ENCODE measurements at regions not wholly inside any gene's neighbourhood (a gene's known extent, or its start where the extent isn't known, plus 50 kb on each side); places are given as distances from the start of the nearest gene placed in this dataset.

DNA sequence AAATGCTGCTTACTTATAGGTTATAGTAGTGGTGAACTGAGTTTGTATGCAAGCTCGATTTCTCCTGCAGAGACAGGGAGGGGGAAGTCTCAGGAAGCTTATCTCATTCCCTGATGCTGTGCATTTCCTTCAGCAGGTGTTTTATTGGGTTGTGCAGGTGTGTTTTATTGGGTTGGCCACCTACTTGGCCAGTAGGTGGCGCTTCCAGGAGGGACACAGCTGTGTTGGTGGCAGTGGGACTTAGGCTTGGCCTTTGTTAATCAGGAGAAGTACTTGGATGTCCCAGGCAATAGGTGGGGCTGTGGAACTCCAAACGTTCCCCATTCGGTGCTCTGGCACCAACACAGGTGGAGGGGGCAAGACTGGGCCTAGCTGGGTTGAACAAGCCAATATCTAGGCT is 196.0 kb upstream of the DCAF8L1 start:
- H3K9me3 Mint-ChIP-seq, result no peaks in the 10 kb centered on the region
- ATAC-seq, result peak; percentile 97

DNA sequence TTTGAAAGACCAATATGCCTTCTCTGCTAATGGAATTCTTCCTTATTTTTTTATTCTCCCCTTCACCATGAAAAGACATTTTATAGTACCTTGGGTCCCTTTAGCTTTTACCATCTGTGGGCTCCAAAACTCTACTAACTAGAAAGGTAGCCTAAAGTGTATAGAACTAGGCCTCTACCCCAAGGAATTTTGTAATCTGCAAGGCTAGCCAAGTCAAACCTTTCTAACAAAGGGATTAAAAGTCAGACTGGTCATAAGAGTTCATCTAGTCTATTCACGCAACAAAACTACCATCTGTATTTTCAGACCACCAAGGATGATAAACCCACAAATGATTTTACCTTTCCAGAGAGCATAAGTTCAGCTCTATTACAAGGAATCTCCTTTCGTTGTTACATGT is 189.5 kb upstream of the DCAF8L1 start:
- no peaks in the 10 kb centered on the region for H3K9me3 Mint-ChIP-seq

More for the DNA sequence above, 196.0 kb upstream of the DCAF8L1 start:
- Mint-ChIP-seq H3K4me1 (peaks cover 8% of the 10 kb centered on the region), H3K36me3 (no peaks in the 10 kb centered on the region), H3K27me3 (ENCODE audit: low read depth) (no peaks in the 10 kb centered on the region), H3K4me3 (no peak overlapping the region), H3K27ac (no peak overlapping the region)
- peak; percentile 58 for DNase-seq (ENCODE audit: low spot score)
- TF ChIP-seq, protein P1, sequence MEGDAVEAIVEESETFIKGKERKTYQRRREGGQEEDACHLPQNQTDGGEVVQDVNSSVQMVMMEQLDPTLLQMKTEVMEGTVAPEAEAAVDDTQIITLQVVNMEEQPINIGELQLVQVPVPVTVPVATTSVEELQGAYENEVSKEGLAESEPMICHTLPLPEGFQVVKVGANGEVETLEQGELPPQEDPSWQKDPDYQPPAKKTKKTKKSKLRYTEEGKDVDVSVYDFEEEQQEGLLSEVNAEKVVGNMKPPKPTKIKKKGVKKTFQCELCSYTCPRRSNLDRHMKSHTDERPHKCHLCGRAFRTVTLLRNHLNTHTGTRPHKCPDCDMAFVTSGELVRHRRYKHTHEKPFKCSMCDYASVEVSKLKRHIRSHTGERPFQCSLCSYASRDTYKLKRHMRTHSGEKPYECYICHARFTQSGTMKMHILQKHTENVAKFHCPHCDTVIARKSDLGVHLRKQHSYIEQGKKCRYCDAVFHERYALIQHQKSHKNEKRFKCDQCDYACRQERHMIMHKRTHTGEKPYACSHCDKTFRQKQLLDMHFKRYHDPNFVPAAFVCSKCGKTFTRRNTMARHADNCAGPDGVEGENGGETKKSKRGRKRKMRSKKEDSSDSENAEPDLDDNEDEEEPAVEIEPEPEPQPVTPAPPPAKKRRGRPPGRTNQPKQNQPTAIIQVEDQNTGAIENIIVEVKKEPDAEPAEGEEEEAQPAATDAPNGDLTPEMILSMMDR (IDR thresholded peaks at IDR 0.05), result peak; percentile 57
- no peak for TF ChIP-seq CREM (CRISPR knock-in tag; IDR thresholded peaks at IDR 0.05)
- ChIA-PET POLR2A (no interaction called here), CTCF (interaction anchor here (0.6 to 1.7 kb wide), 6 partner anchors 11 to 418 kb away, joined by 3 to 6 read pairs (median 3); no protein-coding TSS in a partner anchor)

More for the DNA sequence above, 189.5 kb upstream of the DCAF8L1 start:
- ATAC-seq, result no peak
- no peak for DNase-seq (ENCODE audit: low spot score)
- Mint-ChIP-seq H3K27ac (no peak overlapping the region), H3K27me3 (ENCODE audit: low read depth) (no peaks in the 10 kb centered on the region), H3K4me3 (no peak overlapping the region), H3K4me1 (no peaks in the 10 kb centered on the region), H3K36me3 (no peaks in the 10 kb centered on the region)
- TF ChIP-seq KAT7 (CRISPR knock-in tag; IDR thresholded peaks at IDR 0.05; ENCODE audit: borderline replicate concordance) (no peak), TCF7 (CRISPR knock-in tag; IDR thresholded peaks at IDR 0.05; ENCODE audit: low read depth) (no peak), NR3C1 (CRISPR knock-in tag; conservative IDR thresholded peaks at IDR 0.05; ENCODE audit: low read depth) (no peak), FOXJ3 (CRISPR knock-in tag; IDR thresholded peaks at IDR 0.05; ENCODE audit: borderline replicate concordance) (no peak), ZNF138 (CRISPR knock-in tag; conservative IDR thresholded peaks at IDR 0.05) (no peak), CBFB (CRISPR knock-in tag; IDR thresholded peaks at IDR 0.05; ENCODE audit: low read depth) (no peak)
- TF ChIP-seq, protein P2, sequence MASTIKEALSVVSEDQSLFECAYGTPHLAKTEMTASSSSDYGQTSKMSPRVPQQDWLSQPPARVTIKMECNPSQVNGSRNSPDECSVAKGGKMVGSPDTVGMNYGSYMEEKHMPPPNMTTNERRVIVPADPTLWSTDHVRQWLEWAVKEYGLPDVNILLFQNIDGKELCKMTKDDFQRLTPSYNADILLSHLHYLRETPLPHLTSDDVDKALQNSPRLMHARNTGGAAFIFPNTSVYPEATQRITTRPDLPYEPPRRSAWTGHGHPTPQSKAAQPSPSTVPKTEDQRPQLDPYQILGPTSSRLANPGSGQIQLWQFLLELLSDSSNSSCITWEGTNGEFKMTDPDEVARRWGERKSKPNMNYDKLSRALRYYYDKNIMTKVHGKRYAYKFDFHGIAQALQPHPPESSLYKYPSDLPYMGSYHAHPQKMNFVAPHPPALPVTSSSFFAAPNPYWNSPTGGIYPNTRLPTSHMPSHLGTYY (CRISPR knock-in tag; IDR thresholded peaks at IDR 0.05), result no peak
- TF ChIP-seq, protein P3, sequence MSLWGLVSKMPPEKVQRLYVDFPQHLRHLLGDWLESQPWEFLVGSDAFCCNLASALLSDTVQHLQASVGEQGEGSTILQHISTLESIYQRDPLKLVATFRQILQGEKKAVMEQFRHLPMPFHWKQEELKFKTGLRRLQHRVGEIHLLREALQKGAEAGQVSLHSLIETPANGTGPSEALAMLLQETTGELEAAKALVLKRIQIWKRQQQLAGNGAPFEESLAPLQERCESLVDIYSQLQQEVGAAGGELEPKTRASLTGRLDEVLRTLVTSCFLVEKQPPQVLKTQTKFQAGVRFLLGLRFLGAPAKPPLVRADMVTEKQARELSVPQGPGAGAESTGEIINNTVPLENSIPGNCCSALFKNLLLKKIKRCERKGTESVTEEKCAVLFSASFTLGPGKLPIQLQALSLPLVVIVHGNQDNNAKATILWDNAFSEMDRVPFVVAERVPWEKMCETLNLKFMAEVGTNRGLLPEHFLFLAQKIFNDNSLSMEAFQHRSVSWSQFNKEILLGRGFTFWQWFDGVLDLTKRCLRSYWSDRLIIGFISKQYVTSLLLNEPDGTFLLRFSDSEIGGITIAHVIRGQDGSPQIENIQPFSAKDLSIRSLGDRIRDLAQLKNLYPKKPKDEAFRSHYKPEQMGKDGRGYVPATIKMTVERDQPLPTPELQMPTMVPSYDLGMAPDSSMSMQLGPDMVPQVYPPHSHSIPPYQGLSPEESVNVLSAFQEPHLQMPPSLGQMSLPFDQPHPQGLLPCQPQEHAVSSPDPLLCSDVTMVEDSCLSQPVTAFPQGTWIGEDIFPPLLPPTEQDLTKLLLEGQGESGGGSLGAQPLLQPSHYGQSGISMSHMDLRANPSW (CRISPR knock-in tag; conservative IDR thresholded peaks at IDR 0.05; ENCODE audit: low read depth), result no peak
- TF ChIP-seq, protein P4, sequence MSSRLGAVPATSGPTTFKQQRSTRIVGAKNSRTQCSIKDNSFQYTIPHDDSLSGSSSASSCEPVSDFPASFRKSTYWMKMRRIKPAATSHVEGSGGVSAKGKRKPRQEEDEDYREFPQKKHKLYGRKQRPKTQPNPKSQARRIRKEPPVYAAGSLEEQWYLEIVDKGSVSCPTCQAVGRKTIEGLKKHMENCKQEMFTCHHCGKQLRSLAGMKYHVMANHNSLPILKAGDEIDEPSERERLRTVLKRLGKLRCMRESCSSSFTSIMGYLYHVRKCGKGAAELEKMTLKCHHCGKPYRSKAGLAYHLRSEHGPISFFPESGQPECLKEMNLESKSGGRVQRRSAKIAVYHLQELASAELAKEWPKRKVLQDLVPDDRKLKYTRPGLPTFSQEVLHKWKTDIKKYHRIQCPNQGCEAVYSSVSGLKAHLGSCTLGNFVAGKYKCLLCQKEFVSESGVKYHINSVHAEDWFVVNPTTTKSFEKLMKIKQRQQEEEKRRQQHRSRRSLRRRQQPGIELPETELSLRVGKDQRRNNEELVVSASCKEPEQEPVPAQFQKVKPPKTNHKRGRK (CRISPR knock-in tag; IDR thresholded peaks at IDR 0.05; ENCODE audit: borderline replicate concordance), result no peak
- TF ChIP-seq, protein P5, sequence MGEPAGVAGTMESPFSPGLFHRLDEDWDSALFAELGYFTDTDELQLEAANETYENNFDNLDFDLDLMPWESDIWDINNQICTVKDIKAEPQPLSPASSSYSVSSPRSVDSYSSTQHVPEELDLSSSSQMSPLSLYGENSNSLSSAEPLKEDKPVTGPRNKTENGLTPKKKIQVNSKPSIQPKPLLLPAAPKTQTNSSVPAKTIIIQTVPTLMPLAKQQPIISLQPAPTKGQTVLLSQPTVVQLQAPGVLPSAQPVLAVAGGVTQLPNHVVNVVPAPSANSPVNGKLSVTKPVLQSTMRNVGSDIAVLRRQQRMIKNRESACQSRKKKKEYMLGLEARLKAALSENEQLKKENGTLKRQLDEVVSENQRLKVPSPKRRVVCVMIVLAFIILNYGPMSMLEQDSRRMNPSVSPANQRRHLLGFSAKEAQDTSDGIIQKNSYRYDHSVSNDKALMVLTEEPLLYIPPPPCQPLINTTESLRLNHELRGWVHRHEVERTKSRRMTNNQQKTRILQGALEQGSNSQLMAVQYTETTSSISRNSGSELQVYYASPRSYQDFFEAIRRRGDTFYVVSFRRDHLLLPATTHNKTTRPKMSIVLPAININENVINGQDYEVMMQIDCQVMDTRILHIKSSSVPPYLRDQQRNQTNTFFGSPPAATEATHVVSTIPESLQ (CRISPR knock-in tag; IDR thresholded peaks at IDR 0.05), result no peak
- TF ChIP-seq, protein P6, sequence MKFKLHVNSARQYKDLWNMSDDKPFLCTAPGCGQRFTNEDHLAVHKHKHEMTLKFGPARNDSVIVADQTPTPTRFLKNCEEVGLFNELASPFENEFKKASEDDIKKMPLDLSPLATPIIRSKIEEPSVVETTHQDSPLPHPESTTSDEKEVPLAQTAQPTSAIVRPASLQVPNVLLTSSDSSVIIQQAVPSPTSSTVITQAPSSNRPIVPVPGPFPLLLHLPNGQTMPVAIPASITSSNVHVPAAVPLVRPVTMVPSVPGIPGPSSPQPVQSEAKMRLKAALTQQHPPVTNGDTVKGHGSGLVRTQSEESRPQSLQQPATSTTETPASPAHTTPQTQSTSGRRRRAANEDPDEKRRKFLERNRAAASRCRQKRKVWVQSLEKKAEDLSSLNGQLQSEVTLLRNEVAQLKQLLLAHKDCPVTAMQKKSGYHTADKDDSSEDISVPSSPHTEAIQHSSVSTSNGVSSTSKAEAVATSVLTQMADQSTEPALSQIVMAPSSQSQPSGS (CRISPR knock-in tag; IDR thresholded peaks at IDR 0.05; ENCODE audit: borderline replicate concordance, low read depth), result no peak
- CTCF ChIA-PET, result no interaction called here
- POLR2A ChIA-PET, result no interaction called here
